HG02623 (cell line): ENCODE measurements at regions not wholly inside any gene's neighbourhood (a gene's known extent, or its start where the extent isn't known, plus 50 kb on each side); places are given as distances from the start of the nearest gene placed in this dataset.

Source experiments
- ATAC-seq: cut with Tn5 transposase; IDR thresholded peaks from one replicate; pipeline ENCODE4 v1.9.1; 2021; ENCODE audit warnings: moderate library complexity; ENCODE audit not compliant: unreplicated experiment

- no peak for ATAC-seq
Observed at GRCh38 chr2:15763822-15764682, 172.4 kb downstream of the DDX1 start.

- no peak for ATAC-seq
Observed at GRCh38 chr2:15764683-15765011, 173.0 kb downstream of the DDX1 start.

GRCh38 chr2:15765211-15765610 lies 173.5 kb downstream of the DDX1 start:
- ATAC-seq = no peak

DNA sequence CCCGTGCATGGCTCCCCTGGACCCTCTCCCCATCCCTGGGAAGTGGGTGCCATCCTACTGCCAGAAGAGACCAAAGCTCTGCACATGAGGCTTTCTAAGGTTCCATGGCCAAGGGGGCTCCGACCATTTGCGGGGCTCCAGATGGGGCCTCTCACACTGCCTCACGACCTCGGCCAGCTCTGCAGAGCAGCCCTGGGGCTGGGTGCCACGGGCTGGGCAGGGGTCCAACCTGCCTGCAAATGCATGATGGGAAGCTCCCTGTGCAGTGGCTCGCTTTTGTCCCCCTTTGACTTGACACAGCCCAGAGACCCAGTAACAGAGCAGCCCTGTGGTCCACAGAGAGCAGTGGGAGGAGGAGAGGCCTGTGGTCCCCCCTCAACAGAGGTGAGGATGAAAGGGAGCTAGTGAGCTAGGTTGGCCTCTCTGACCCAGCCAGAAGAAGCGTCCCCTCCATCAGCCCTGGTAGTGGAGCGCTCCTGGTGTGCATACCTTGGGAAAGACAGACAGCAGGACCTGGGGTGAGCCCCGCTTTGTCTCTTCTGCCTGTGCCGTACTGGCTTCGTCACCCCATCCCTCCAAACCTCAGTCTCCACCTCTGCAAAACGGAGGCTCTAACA lies 174.1 kb downstream of the DDX1 start:
- ATAC-seq = no peak

GRCh38 chr2:15766303-15766861 lies 174.0 kb upstream of the MYCN start:
- no peak for ATAC-seq

- ATAC-seq = no peak
Observed at GRCh38 chr2:15766911-15767597, 173.3 kb upstream of the MYCN start.

DNA sequence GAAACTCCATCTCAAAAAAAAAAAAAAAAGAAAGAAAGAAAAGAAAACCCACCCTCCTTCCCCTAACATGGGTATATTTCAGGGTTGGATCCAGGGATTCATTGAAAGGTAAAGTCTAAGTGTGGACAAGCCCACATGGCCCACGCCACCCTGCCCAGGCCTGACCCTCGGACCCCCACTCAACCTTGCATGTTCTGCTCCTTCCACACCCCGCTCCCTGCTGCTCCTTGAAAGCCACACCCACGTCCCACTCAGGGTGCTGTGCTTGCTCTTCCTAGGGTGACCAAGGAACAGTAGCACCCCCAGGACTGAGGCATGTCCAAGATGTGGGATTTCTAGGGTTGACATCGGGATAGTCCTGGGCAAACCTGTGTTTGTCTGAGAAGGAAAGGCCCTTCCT lies 172.7 kb upstream of the MYCN start:
- no peak for ATAC-seq

- no peak for ATAC-seq
Observed at GRCh38 chr2:15768142-15768541, 172.2 kb upstream of the MYCN start.

DNA sequence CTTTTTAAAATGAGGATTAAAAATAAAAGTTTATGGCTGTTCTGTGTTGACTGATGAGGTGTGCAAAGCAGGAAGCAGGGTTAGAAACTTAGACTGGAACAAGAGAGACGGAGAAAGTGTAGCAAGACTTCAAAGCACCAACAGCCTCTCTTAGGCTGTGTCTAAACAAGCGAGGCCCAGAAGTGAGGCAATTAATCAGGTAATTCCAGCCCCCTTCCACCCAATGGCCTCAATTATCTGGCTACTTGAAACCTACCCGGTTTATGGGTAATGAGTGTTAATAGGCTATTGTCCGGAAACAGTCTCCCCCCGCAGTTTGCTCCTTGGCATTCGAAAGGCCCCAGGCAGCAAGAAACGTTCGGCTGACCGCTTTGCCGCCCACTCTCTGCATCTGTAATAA lies 171.7 kb upstream of the MYCN start:
- no peak for ATAC-seq

DNA sequence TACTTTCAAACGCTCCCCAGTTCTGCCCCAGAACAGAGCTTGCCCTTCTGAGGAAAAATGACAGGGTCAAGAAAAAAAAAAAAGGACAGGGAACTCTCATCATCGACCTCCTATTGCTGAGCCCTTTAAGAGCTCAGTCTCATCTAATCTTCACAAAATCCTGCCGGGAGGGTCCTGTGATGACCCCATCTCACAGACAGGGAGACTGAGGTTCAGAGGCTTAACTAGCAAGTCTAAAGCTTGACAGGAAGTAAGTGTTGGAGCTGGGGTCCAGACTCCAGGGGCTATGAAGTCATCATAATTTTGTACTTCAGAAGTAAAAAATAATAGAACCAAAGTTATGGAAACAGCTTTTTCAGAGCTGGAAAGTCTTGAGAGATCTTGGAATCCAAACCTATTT lies 171.1 kb upstream of the MYCN start:
- ATAC-seq = no peak

- no peak for ATAC-seq
Observed at GRCh38 chr2:15769676-15770547, 170.4 kb upstream of the MYCN start.

DNA sequence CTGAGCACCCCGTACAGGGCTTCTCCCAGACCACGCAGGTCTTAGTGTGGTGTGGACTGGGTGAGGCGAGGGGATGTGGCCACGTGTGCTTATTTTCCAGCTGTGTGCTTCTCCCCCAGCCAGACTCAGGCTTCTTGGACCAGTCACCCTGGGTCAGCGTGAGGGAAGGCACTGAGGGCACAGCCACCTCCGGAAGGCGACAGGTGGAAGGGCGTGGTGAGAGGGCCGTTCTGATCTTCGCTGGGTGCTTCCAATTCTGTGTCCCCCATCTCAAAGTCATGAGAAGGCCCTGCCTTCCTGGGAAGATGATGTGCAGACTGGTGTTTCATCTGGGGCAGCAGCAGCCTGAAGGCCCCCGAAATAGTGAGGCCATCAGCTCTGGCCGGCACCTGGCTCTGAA lies 169.7 kb upstream of the MYCN start:
- no peak for ATAC-seq

- ATAC-seq = no peak
Observed at GRCh38 chr2:15771124-15771523, 169.2 kb upstream of the MYCN start.

- ATAC-seq = no peak
Observed at GRCh38 chr2:15772086-15772595, 168.2 kb upstream of the MYCN start.

GRCh38 chr2:15772681-15773080 lies 167.7 kb upstream of the MYCN start:
- ATAC-seq = no peak

- no peak for ATAC-seq
Observed at GRCh38 chr2:15773204-15773603, 167.1 kb upstream of the MYCN start.

DNA sequence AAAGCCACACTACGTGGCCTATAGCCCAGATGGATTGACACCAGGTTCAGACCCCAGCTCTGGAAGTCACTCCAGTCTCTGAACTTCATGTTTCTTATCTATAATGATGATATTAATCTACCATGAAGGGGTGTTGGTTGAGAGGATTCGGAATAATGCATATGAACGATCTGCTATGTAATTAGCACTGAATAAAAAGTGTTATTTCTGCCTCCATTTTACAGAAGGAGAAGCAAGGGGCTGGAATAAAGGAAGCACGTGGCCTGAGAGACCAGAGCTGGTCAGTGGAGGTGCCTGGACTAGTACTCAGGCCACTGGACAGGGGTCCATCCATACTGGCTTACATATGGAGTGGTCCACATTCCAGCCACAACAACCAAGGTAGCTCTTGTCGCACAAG lies 166.5 kb upstream of the MYCN start:
- ATAC-seq = no peak

DNA sequence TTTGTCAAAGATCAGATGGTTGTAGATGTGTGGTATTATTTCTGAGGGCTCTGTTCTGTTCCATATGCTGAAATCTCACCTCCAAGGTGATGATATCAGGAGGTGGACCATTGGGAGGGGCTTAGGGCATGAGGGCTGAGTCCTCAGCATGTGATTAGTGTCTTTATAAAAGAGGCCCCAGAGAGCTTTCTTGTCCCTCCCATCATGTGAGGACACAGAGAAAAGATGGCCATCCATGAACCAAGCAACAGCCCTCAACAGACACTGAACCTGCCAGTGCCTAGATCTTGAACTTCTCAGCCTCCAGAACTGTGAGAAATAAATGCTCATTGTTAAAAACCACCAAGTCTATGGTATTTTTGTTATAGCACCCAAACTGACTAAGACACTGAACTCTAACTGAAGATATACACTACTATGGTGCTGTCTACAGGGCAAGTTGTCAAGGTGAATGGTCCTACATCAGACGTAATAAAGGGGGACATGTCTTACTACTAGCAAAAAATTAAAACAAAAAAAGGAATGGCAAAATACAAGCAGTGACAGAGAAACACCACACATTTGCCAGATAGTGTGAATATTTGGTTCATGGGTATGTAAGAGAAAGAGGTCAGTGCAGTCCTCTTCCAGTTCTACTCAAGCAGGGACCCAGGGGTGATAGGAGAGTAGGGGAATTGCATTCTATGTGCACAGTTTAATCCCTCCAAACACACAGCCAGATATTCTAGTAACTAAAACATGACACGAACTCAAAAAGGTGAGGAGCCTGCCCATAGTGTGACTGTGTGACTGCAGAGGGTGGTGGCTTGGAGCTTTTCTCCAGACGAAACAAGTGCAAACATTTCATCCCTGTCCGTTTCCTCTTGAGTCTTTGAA lies 164.4 kb upstream of the MYCN start:
- ATAC-seq = no peak

GRCh38 chr2:15776629-15776919 lies 163.8 kb upstream of the MYCN start:
- ATAC-seq = no peak
